HG03520 (cell line): ENCODE measurements at regions not wholly inside any gene's neighbourhood (a gene's known extent, or its start where the extent isn't known, plus 50 kb on each side); places are given as distances from the start of the nearest gene placed in this dataset.
"Not testable (repeated sequence)": the region's sequence is repeated elsewhere in the genome, so short reads cannot be mapped to it uniquely, and the experiment has no call there.

Experiments
- ATAC-seq: cut with Tn5 transposase; IDR thresholded peaks from one replicate; pipeline ENCODE4 v1.9.1; 2021; ENCODE audit warnings: mild to moderate bottlenecking, moderate library complexity; ENCODE audit not compliant: unreplicated experiment

- ATAC-seq: no peak
Observed at GRCh38 chr3:187540847-187541246, 129.3 kb downstream of the SST start.

DNA sequence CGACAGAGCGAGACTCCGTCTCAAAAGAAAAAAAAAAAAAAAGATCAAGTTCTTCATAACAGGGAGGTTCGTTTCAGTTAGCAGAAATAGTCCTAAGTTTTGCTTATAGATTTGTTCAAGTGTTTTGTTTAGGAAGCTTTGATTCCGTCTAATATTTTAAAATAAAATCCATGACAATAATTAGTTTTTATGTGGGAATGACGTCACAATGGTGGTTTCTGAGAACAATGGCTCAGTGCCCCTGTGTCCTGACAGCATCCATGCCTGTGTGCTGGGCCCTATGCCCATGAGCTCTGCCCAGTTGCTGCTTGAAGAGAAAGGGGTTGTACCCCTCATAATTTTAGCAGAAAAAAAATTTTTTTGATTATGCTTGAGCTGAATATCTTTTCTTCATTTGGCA lies 134.0 kb downstream of the SST start:
- ATAC-seq: no peak

DNA sequence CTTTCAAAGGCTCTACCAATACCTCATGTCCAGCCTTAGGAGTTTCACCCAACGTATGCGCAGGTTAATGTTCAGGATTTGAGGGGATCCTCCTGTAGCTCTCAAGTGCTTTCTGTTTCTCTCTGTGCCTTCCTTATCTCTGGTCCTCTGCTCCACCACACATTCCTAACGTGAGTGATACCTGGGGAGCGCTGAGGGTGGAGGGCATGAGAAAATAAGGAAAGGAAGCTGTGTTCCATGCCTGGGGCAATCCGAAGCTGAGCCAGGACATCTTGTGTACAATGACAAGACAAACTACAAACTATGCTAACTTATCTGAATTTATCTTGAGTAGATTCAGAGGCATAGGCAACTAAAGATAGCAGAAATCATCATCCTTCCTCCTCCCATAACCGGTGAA lies 136.4 kb downstream of the SST start:
- no peak for ATAC-seq

DNA sequence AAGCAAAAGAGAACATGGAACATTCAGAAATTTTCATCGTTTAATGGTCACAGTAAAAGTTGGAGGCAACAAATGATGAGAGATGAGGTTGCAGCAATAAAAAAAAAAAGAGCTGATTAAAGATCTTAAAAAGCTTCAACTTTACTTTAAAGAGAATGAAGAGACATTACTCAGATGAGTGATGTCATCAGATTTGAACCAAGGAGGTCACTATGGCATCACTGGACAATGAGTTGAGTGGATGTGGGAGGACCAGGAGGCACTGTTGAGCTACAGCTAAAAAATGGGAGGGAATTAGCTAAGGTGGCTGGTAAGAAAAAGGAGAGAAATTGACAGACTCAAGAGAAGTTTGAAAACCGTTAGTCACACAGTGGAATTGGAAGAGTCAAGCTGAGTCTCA lies 138.4 kb downstream of the SST start:
- no peak for ATAC-seq

DNA sequence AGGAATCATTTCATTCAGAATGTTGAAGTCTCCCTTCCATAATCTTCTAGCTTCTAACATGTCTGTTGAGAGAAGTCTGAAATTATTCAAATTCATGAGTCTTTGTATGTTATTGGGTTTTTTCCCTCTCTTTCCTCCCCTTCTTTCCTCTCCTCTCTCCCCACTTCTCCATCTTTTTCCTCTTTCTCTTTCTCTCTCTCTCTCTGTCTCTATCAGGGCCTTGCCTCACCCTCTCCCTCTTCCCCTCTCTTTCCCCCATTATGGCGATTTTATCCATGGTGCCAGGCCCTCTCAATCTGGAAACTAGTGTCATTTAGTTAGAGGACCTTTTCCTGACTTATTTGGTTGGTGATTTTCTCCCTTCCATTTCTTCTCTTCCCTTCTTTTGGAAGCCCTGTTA lies 147.3 kb downstream of the SST start:
- no peak for ATAC-seq

- no peak for ATAC-seq
Observed at GRCh38 chr3:187522293-187522692, 147.9 kb downstream of the SST start.

DNA sequence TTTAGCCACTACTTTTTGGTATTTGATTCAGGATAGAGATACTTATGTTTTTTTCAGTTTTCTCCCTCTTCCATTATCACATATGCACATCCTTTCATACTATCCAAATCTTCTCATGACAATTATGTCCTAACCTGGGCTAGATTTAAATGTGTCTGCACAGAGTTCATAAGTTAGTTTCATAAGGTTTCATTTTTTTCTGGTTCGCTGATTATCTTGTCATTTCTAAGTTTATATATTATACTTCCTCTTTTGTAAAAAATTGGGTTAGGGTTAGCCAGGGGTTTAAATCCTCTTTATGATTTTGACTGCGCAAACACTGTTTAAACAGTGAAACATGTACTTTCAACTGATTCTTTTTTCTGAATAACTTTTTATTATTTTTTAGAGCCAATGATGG lies 148.6 kb downstream of the SST start:
- ATAC-seq: no peak

DNA sequence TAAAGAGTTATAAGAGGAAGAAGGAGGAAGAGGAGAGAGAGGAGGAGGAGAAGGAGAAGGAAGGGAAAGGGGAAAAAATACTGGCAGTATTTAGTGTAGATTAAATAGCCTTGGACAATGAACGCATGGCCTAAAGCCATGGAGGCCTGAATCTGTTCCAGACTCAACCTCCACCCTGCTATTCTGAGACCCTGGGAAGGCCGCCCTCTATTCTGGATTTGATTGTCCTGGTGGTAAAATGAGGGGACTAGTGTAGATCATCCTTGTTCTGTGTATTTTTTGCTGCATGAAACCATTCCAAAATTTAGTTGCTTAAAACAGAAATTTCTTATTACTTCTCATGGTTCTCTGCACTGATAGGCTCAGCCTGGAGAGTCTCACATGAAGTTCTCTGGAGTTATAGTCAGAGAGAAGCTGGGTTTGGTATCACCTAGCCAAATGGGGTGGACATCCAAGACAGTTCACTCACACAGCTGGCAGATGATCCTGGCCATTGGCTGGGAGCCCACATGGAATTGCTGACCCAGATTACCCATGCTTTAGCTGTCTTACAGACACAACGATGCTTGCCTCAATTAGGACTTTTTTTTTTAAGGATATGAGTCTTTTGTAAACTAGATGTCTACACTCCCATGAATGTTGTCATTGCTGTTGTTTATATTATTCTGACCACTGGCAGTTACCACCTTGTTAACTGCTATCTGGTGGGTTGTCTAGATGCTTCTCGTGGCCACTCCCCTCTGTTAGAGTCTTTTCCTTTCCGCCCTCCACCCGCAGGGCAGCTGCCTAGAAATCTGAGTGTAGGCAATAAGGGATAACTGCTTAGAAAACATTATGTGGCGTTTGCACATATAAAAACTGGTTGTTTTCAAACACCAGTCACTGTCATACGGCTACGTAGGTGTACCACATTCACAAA lies 149.9 kb downstream of the SST start:
- no peak for ATAC-seq

- no peak for ATAC-seq
Observed at GRCh38 chr3:187519428-187519890, 150.7 kb downstream of the SST start.

DNA sequence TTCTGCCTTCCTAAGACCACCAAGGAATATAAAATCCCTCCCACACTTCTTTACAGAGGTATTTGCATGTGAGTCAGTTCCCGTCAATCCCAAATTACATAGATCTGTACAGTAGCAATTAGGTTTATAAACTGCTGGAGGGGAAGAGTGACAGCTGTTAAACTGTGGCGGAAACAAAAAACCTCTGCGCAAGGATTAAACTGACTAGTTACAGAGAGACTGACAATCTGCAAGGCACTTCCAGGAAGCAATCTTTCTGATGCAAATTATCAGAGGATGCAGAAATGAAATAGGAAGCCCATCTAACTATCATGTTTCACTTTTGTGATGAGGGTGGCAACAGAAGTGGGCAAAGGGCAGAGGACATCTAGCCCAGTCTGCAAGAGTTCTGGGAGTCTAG lies 150.4 kb downstream of the RTP4 start:
- no peak for ATAC-seq

- ATAC-seq: no peak
Observed at GRCh38 chr3:187518207-187518606, 150.0 kb downstream of the RTP4 start.

DNA sequence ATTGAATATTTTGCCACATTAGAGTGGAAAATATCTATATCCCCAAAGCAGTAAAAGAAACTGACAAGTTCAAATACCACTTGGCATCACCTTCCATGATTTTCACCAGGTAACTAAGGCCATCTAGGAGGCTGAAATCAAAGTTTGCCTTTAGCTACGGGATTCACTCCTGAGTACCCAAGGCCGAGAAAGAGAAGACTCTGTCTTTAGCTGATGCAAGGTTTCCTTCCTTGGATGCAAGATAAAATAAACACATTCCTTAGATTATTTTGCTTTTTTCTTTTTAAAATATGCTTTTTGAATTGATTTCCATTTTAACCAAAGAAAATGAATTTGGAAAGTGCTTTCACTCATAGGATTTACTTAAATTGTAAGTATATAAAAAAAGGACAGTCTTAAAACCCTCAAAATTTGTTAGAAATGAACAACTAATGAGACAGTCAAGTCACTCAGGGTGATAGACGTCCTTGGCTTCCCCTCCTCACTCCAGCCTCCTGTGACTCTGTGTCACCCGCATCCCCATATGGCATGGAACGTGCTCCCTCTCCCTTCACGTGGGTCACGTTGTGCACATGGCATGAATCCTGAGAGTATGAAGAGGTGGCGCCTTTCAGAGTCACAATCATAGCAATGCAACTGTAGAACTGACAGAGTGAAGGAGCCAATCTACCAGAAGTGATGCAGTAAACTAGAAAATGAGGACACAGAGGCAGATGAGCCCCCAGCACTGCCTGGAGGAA lies 148.4 kb downstream of the RTP4 start:
- no peak for ATAC-seq

GRCh38 chr3:187507905-187508304 lies 139.7 kb downstream of the RTP4 start:
- no peak for ATAC-seq

DNA sequence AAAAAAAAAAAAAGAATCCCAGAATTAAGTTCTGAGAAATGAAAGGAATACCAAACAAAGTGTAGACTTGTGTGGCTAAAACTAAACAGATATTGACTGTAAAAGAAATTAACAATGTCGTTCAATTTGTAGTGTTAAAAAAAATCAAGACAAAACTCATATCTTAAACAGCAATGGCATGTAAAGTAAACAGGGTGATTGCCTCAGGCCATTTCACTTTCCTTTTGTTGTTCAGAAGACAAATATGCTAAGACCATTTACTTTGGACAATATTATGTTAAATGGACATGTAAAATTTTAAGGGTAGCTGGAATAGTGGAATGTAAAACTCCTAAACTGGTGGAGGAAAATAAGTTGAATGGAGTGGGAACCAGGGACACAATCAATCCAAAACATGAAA lies 139.1 kb downstream of the RTP4 start:
- no peak for ATAC-seq

- ATAC-seq: no peak
Observed at GRCh38 chr3:187504435-187504834, 136.2 kb downstream of the RTP4 start.

DNA sequence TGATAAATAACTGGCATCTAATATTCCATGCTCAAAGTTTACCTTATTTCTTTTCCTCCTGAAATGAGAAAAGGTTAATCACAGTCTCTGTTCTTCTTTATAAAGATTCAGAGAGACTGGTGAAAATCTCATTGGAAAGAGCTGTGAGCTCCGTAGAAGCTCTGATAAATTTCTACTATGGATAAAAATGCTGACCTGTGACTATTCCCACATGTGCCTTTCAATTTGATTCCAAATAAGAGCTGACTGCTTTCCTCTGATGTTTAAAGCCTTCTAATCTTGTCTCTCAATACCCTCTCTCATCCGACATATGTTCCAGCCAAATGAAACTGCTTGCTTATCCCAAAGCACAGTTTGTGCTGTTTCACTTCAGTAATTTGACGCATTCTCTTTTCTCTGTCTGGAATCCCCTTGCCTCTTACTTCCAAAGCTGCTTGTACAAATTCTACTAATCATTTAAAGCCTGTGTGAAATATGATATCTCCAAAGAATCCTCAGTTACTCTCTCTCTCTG lies 130.1 kb downstream of the RTP4 start:
- ATAC-seq: no peak

DNA sequence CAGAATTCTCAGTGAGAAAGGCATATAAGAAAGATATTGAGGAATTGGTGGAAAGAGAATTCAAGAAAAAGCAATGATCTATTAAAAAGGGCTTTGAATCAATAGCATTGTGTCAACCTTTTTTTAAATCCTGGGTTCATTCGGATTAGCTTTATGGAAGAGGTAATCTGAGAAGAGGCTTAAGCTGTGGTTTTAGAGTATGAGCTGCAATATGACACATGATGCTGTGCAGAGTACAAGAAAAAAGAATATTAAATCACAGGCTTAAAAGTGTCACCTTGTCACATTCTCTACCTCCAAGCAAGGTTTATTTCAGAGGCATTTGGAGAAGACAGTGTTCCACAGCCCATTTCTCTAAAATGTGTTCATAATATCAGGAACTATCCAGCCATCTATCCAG lies 128.9 kb downstream of the RTP4 start:
- no peak for ATAC-seq

DNA sequence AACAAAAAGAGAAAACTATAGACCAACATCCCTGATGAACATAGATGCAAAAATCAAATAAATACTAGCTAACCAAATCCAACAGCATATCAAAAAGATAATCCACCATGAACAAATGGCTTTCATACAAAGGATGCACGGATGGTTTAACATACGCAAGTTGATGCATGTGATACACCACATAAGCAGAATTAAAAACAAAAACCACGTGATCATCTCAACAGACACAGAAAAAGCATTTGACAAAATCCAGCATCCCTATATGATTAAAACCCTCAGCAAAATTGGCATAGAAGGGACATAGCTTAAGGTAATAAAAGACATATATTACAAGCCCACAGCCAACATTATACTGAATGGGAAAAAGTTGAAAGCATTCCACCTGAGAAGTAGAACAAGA lies 125.9 kb downstream of the RTP4 start:
- ATAC-seq: not testable (repeated sequence)

DNA sequence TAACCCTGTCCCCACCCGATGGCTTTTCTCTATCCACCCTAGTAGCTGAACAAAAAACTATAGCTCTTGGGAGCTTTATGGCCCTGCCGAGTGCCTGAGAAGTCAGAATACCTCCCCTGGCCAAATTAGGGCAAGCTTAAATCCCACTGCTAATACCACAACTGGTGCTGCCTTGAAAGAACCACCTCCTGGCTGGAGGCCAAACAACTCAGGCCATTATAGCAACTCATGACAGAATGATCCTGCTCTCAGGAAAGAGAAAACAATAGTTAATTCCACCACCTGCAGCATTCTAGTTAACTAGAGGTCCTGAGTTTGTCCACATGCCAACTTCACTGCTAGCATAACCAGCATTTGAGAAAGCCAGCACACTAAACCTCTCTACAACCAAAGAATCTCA lies 123.2 kb downstream of the RTP4 start:
- no peak for ATAC-seq

GRCh38 chr3:187490366-187490765 lies 122.2 kb downstream of the RTP4 start:
- ATAC-seq: no peak

- no peak for ATAC-seq
Observed at GRCh38 chr3:187484547-187485295, 116.5 kb downstream of the RTP4 start.
